ENCODE measurements at regions not wholly inside any gene's neighbourhood (a gene's known extent, or its start where the extent isn't known, plus 50 kb on each side); places are given as distances from the start of the nearest gene placed in this dataset.

GRCh38 chr2:49240608-49241007, 86.3 kb upstream of the FSHR start:
- Histone ChIP-seq H3K4me1 (ENCODE audit: control insufficient read depth, insufficient read depth, low read length) (no peaks in the 10 kb centered on the region), H3K27ac (ENCODE audit: low read depth, low read length) (no peak overlapping the region), H3K4me3 (ENCODE audit: low read length) (no peak overlapping the region), H3K9ac (ENCODE audit: extremely low read depth, low read length, poor library complexity, severe bottlenecking) (no peak overlapping the region), H3K27me3 (ENCODE audit: control insufficient read depth, insufficient read depth, low read length, poor library complexity, severe bottlenecking) (peaks cover 11% of the 10 kb centered on the region), H3K9me3 (ENCODE audit: control insufficient read depth, low read length) (no peaks in the 10 kb centered on the region), H3K36me3 (ENCODE audit: control insufficient read depth, insufficient read depth, low read length) (no peaks in the 10 kb centered on the region)
- peaks cover 6% of the 10 kb centered on the region for H3K27me3 Mint-ChIP-seq (ENCODE audit: insufficient read depth)
- H3K9me3 Mint-ChIP-seq: peaks cover 1% of the 10 kb centered on the region
- no peak overlapping the region for H3K4me3 Mint-ChIP-seq
- no peaks in the 10 kb centered on the region for H3K36me3 Mint-ChIP-seq (ENCODE audit: low read depth)
- peaks cover 15% of the 10 kb centered on the region for H3K4me1 Mint-ChIP-seq
- TF ChIP-seq CTCF (conservative IDR thresholded peaks at IDR 0.05): no peak
- no peak overlapping the region for H3K27ac Mint-ChIP-seq
- DNase-seq: no peak
- 71 to 72% methylated on average over 3 of the region's 3 CpGs for WGBS, 2 experiments (ENCODE audit: insufficient coverage in 1 of 2, insufficient read length in 1 of 2)

GRCh38 chr2:49238604-49238960, 84.3 kb upstream of the FSHR start:
- no peaks in the 10 kb centered on the region for H3K36me3 Mint-ChIP-seq (ENCODE audit: low read depth)
- no peak overlapping the region for H3K4me3 Mint-ChIP-seq
- H3K4me1 Mint-ChIP-seq: peaks cover 15% of the 10 kb centered on the region
- Histone ChIP-seq H3K9ac (ENCODE audit: extremely low read depth, low read length, poor library complexity, severe bottlenecking) (no peak overlapping the region), H3K36me3 (ENCODE audit: control insufficient read depth, insufficient read depth, low read length) (no peaks in the 10 kb centered on the region), H3K9me3 (ENCODE audit: control insufficient read depth, low read length) (no peaks in the 10 kb centered on the region), H3K27ac (ENCODE audit: low read depth, low read length) (peak overlapping the region; percentile 10), H3K4me3 (ENCODE audit: low read length) (no peak overlapping the region), H3K27me3 (ENCODE audit: control insufficient read depth, insufficient read depth, low read length, poor library complexity, severe bottlenecking) (peaks cover 11% of the 10 kb centered on the region), H3K4me1 (ENCODE audit: control insufficient read depth, insufficient read depth, low read length) (no peaks in the 10 kb centered on the region)
- DNase-seq: no peak
- H3K27ac Mint-ChIP-seq: no peak overlapping the region
- H3K27me3 Mint-ChIP-seq (ENCODE audit: insufficient read depth): peaks cover 6% of the 10 kb centered on the region
- TF ChIP-seq CTCF (conservative IDR thresholded peaks at IDR 0.05): no peak
- H3K9me3 Mint-ChIP-seq: peaks cover 2% of the 10 kb centered on the region

- peaks cover 11% of the 10 kb centered on the region for H3K27me3 ChIP-seq (ENCODE audit: control insufficient read depth, insufficient read depth, low read length, poor library complexity, severe bottlenecking)
- no peak for DNase-seq
- H3K27ac ChIP-seq (ENCODE audit: low read depth, low read length): peak overlapping the region; percentile 10
- H3K4me1 Mint-ChIP-seq: peaks cover 15% of the 10 kb centered on the region
- H3K4me1 ChIP-seq (ENCODE audit: control insufficient read depth, insufficient read depth, low read length): no peaks in the 10 kb centered on the region
- no peak overlapping the region for H3K27ac Mint-ChIP-seq
- no peaks in the 10 kb centered on the region for H3K9me3 ChIP-seq (ENCODE audit: control insufficient read depth, low read length)
- no peak overlapping the region for H3K9ac ChIP-seq (ENCODE audit: extremely low read depth, low read length, poor library complexity, severe bottlenecking)
- H3K27me3 Mint-ChIP-seq (ENCODE audit: insufficient read depth): peaks cover 6% of the 10 kb centered on the region
- H3K36me3 ChIP-seq (ENCODE audit: control insufficient read depth, insufficient read depth, low read length): no peaks in the 10 kb centered on the region
- H3K4me3 ChIP-seq (ENCODE audit: low read length): no peak overlapping the region
- TF ChIP-seq CTCF (conservative IDR thresholded peaks at IDR 0.05): no peak
- 95 to 100% methylated on average over 2 to 6 of the region's 6 CpGs for WGBS, 2 experiments (ENCODE audit: insufficient coverage in 1 of 2, insufficient read length in 1 of 2)
- H3K4me3 Mint-ChIP-seq: no peak overlapping the region
- H3K9me3 Mint-ChIP-seq: peaks cover 4% of the 10 kb centered on the region
- no peaks in the 10 kb centered on the region for H3K36me3 Mint-ChIP-seq (ENCODE audit: low read depth)
These were observed 83.7 kb upstream of the FSHR start for GRCh38 chr2:49237867-49238603.
